HEK293 (cell line): ENCODE measurements at regions not wholly inside any gene's neighbourhood (a gene's known extent, or its start where the extent isn't known, plus 50 kb on each side); places are given as distances from the start of the nearest gene placed in this dataset.

Experiments
- CTCF ChIA-PET: fragments of 350-600 bp; formaldehyde crosslinking; extraction: SDS; loops from one replicate; lab custom pipeline; 2021; ENCODE audit warnings: antibody characterized with exemption; lab: Yijun Ruan, JAX
- POLR2A ChIA-PET: fragments of 300-600 bp; formaldehyde crosslinking; extraction: SDS; loops from one replicate; lab custom pipeline; 2020; ENCODE audit warnings: antibody characterized with exemption, inconsistent platforms; lab: Yijun Ruan, JAX
- H3K27ac ChIP-seq: fragments of 200-500 bp; sonication (Bioruptor generic); 2 replicates; pipeline ENCODE4 v1.5.1; 2014; ENCODE audit warnings: low read depth, low read length, control low read depth, inconsistent platforms; ENCODE audit errors: extremely low read depth
- H3K36me3 ChIP-seq, 2 experiments: fragments of 200-500 bp in 1 of 2; sonication (Bioruptor generic) in 1 of 2; 1 replicate in 1 of 2; 2 replicates in 1 of 2; pipeline ENCODE4 v1.5.1; 2014 to 2017; ENCODE audit warnings: inconsistent platforms in 2 of 2, low read length in 2 of 2; ENCODE audit not compliant: control insufficient read depth in 2 of 2, insufficient read depth in 1 of 2
- H3K4me1 ChIP-seq: fragments of 200-500 bp; sonication (Bioruptor generic); 2 replicates; pipeline ENCODE4 v1.5.1; 2014; ENCODE audit warnings: mild to moderate bottlenecking, low read length, inconsistent platforms; ENCODE audit not compliant: control insufficient read depth, insufficient read depth
- H3K4me3 ChIP-seq: 2 replicates; pipeline ENCODE4 v1.5.1; 2011; ENCODE audit warnings: low read depth, mild to moderate bottlenecking, control low read depth, low read length, moderate library complexity
- H3K9me3 ChIP-seq: fragments of 200-500 bp; sonication (Bioruptor generic); 2 replicates; pipeline ENCODE4 v1.5.1; 2014; ENCODE audit warnings: low read depth, low read length, inconsistent platforms; ENCODE audit not compliant: control insufficient read depth, insufficient read depth
- HOXD13 ChIP-seq: sonication (generic); formaldehyde crosslinking; IDR thresholded peaks from 2 replicates; pipeline ENCODE4 v1.8.0; 2022; ENCODE audit warnings: missing genetic modification reagents, borderline replicate concordance
- KLF10 ChIP-seq: fragments of 450-650 bp; IDR thresholded peaks from 2 replicates; pipeline ENCODE4 v1.5.1; 2018; ENCODE audit warnings: missing biosample characterization, mild to moderate bottlenecking, missing genetic modification characterization
- TSHZ1 ChIP-seq: fragments of 450-650 bp; formaldehyde crosslinking; IDR thresholded peaks from 2 replicates; pipeline ENCODE4 v1.5.1; 2016; ENCODE audit warnings: missing biosample characterization, missing genetic modification characterization, borderline replicate concordance
- ZIC2 ChIP-seq: fragments of 450-650 bp; formaldehyde crosslinking; IDR thresholded peaks from 2 replicates; pipeline ENCODE4 v1.5.1; 2016; ENCODE audit warnings: missing biosample characterization, missing genetic modification characterization
- ZNF10 ChIP-seq: fragments of 450-650 bp; formaldehyde crosslinking; IDR thresholded peaks from 2 replicates; pipeline ENCODE4 v1.5.1; 2017; ENCODE audit warnings: missing biosample characterization, missing genetic modification characterization
- ZNF121 ChIP-seq: fragments of 450-650 bp; formaldehyde crosslinking; IDR thresholded peaks from 2 replicates; pipeline ENCODE4 v1.5.1; 2016; ENCODE audit warnings: missing biosample characterization, missing genetic modification characterization
- ZNF404 ChIP-seq: fragments of 450-650 bp; formaldehyde crosslinking; IDR thresholded peaks from 2 replicates; pipeline ENCODE4 v1.5.1; 2017; ENCODE audit warnings: missing biosample characterization, missing genetic modification characterization
- ZNF423 ChIP-seq: fragments of 450-650 bp; formaldehyde crosslinking; IDR thresholded peaks from 2 replicates; pipeline ENCODE4 v1.5.1; 2016; ENCODE audit warnings: missing biosample characterization, missing genetic modification characterization
- ZNF473 ChIP-seq: fragments of 450-650 bp; formaldehyde crosslinking; IDR thresholded peaks from 2 replicates; pipeline ENCODE4 v1.5.1; 2017; ENCODE audit warnings: missing biosample characterization, missing genetic modification characterization
- ZNF660 ChIP-seq: fragments of 450-650 bp; IDR thresholded peaks from 2 replicates; pipeline ENCODE4 v1.5.1; 2018; ENCODE audit warnings: missing biosample characterization, mild to moderate bottlenecking, missing genetic modification characterization
- ZNF776 ChIP-seq: fragments of 450-650 bp; formaldehyde crosslinking; IDR thresholded peaks from 2 replicates; pipeline ENCODE4 v1.5.0; 2017; ENCODE audit warnings: missing biosample characterization, missing genetic modification characterization, borderline replicate concordance
- ZNF792 ChIP-seq: fragments of 450-650 bp; formaldehyde crosslinking; IDR thresholded peaks from 2 replicates; pipeline ENCODE4 v1.5.1; 2016; ENCODE audit warnings: missing biosample characterization, missing genetic modification characterization
- ZNF830 ChIP-seq: fragments of 450-650 bp; IDR thresholded peaks from 2 replicates; pipeline ENCODE4 v1.5.0; 2018; ENCODE audit warnings: missing biosample characterization, missing genetic modification characterization, low read depth, mild to moderate bottlenecking, moderate library complexity
- ZSCAN16 ChIP-seq: fragments of 450-650 bp; formaldehyde crosslinking; IDR thresholded peaks from 2 replicates; pipeline ENCODE4 v1.5.1; 2016; ENCODE audit warnings: missing biosample characterization, missing genetic modification characterization
- TF ChIP-seq, protein P1 (sequence below): fragments of 450-650 bp; formaldehyde crosslinking; conservative IDR thresholded peaks from 2 replicates; pipeline ENCODE4 v1.5.1; 2016; ENCODE audit warnings: low read depth, missing biosample characterization, missing genetic modification characterization
- TF ChIP-seq, protein P2 (sequence below): fragments of 450-650 bp; formaldehyde crosslinking; IDR thresholded peaks from 2 replicates; pipeline ENCODE4 v1.5.1; 2016; ENCODE audit warnings: missing biosample characterization, missing genetic modification characterization
- TF ChIP-seq, protein P3 (sequence below): fragments of 450-650 bp; formaldehyde crosslinking; IDR thresholded peaks from 2 replicates; pipeline ENCODE4 v1.5.1; 2017; ENCODE audit warnings: missing biosample characterization, mild to moderate bottlenecking, missing genetic modification characterization, moderate library complexity
- TF ChIP-seq, protein P4 (sequence below): fragments of 450-650 bp; formaldehyde crosslinking; IDR thresholded peaks from 2 replicates; pipeline ENCODE4 v1.5.1; 2016; ENCODE audit warnings: missing biosample characterization, missing genetic modification characterization
- TF ChIP-seq, protein P5 (sequence below): fragments of 450-650 bp; formaldehyde crosslinking; IDR thresholded peaks from 2 replicates; pipeline ENCODE4 v1.5.1; 2016; ENCODE audit warnings: missing biosample characterization, missing genetic modification characterization

DNA sequence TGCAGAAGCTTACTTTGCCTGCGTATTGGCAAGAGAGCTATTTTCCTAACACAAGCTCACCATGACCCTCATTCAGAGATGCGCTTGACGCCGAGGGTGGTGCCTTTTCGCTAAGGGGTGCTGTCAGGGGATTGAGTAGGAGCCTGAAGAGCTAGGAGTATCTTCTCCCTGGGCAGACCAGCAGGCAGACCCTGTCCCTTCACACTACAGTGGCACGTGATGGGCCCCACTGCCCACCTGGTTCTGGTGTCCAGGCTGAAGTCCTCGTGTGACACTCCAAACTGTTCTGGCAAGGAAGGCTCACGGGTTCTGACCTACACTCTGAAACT lies 198.3 kb downstream of the AUH start (continued):
- TF ChIP-seq TSHZ1 (tag by site-specific recombination) (no peak), ZIC2 (tag by site-specific recombination) (no peak)
- TF ChIP-seq, all 188 proteins: peak for 0

DNA sequence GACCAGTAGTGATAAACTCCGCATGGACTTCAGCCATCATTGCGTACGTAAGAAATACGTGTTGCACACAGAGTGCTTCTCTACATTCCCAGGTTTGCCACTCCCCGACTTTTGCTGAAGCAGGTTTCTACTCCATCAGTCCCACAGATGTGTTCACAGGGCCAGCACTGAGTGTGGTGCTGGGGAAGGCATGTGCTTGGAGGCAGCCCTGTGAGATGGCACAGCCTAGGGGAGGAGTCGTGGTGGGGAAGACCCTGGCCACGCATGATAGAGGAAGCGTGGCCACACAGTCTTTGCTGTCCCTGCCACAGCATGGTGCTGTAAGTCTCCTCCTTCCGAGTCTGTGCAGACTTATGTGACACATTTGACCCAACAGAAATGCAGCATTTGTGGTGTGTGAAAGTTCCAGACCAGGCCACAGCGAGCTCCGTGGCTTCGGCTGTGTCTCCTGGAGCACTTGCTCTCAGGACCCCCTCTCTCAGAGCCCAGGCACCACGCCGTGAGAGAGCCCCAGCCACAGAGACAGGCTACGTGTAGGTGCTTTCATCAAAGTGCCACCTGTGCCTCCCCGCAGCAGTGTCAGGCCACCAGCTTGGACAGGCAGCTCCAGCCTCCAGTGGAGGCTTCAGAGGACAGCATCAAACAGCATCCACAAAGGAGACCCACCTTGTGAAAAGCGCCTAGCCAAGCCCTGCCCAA lies 197.8 kb downstream of the AUH start:
- Histone ChIP-seq H3K9me3 (no peaks in the 10 kb centered on the region), H3K36me3 (no peaks in the 10 kb centered on the region), H3K4me1 (no peaks in the 10 kb centered on the region; the same call in 1 of the 2 replicates), H3K27ac (no peak overlapping the region), H3K4me3 (no peak overlapping the region)
- POLR2A ChIA-PET, result interaction anchor here (1.0 kb wide), 1 partner anchor 64 kb away, joined by 5 read pairs; no protein-coding TSS in a partner anchor
- CTCF ChIA-PET, result interaction anchor here (1.5 kb wide), 1 partner anchor 74 kb away, joined by 4 read pairs; no protein-coding TSS in a partner anchor
- TF ChIP-seq, protein P1, sequence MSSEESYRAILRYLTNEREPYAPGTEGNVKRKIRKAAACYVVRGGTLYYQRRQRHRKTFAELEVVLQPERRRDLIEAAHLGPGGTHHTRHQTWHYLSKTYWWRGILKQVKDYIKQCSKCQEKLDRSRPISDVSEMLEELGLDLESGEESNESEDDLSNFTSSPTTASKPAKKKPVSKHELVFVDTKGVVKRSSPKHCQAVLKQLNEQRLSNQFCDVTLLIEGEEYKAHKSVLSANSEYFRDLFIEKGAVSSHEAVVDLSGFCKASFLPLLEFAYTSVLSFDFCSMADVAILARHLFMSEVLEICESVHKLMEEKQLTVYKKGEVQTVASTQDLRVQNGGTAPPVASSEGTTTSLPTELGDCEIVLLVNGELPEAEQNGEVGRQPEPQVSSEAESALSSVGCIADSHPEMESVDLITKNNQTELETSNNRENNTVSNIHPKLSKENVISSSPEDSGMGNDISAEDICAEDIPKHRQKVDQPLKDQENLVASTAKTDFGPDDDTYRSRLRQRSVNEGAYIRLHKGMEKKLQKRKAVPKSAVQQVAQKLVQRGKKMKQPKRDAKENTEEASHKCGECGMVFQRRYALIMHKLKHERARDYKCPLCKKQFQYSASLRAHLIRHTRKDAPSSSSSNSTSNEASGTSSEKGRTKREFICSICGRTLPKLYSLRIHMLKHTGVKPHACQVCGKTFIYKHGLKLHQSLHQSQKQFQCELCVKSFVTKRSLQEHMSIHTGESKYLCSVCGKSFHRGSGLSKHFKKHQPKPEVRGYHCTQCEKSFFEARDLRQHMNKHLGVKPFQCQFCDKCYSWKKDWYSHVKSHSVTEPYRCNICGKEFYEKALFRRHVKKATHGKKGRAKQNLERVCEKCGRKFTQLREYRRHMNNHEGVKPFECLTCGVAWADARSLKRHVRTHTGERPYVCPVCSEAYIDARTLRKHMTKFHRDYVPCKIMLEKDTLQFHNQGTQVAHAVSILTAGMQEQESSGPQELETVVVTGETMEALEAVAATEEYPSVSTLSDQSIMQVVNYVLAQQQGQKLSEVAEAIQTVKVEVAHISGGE, result no peak
- TF ChIP-seq ZNF473 (no peak), ZNF776 (tag by site-specific recombination) (no peak), ZNF792 (no peak), ZNF660 (tag by site-specific recombination) (no peak), ZNF423 (tag by site-specific recombination) (no peak), ZNF830 (no peak), ZSCAN16 (tag by site-specific recombination) (no peak), HOXD13 (CRISPR knock-in tag) (no peak), KLF10 (tag by site-specific recombination) (no peak), ZNF404 (tag by site-specific recombination) (no peak), ZNF121 (tag by site-specific recombination) (no peak), ZNF10 (tag by site-specific recombination) (no peak)
- TF ChIP-seq, protein P2, sequence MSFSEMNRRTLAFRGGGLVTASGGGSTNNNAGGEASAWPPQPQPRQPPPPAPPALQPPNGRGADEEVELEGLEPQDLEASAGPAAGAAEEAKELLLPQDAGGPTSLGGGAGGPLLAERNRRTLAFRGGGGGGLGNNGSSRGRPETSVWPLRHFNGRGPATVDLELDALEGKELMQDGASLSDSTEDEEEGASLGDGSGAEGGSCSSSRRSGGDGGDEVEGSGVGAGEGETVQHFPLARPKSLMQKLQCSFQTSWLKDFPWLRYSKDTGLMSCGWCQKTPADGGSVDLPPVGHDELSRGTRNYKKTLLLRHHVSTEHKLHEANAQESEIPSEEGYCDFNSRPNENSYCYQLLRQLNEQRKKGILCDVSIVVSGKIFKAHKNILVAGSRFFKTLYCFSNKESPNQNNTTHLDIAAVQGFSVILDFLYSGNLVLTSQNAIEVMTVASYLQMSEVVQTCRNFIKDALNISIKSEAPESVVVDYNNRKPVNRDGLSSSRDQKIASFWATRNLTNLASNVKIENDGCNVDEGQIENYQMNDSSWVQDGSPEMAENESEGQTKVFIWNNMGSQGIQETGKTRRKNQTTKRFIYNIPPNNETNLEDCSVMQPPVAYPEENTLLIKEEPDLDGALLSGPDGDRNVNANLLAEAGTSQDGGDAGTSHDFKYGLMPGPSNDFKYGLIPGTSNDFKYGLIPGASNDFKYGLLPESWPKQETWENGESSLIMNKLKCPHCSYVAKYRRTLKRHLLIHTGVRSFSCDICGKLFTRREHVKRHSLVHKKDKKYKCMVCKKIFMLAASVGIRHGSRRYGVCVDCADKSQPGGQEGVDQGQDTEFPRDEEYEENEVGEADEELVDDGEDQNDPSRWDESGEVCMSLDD (tag by site-specific recombination), result no peak
- TF ChIP-seq, protein P3, sequence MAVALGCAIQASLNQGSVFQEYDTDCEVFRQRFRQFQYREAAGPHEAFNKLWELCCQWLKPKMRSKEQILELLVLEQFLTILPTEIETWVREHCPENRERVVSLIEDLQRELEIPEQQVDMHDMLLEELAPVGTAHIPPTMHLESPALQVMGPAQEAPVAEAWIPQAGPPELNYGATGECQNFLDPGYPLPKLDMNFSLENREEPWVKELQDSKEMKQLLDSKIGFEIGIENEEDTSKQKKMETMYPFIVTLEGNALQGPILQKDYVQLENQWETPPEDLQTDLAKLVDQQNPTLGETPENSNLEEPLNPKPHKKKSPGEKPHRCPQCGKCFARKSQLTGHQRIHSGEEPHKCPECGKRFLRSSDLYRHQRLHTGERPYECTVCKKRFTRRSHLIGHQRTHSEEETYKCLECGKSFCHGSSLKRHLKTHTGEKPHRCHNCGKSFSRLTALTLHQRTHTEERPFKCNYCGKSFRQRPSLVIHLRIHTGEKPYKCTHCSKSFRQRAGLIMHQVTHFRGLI, result no peak
- TF ChIP-seq, protein P4, sequence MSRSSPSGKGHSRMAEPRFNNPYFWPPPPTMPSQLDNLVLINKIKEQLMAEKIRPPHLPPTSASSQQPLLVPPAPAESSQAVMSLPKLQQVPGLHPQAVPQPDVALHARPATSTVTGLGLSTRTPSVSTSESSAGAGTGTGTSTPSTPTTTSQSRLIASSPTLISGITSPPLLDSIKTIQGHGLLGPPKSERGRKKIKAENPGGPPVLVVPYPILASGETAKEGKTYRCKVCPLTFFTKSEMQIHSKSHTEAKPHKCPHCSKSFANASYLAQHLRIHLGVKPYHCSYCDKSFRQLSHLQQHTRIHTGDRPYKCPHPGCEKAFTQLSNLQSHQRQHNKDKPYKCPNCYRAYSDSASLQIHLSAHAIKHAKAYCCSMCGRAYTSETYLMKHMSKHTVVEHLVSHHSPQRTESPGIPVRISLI (tag by site-specific recombination), result no peak
- TF ChIP-seq, protein P5, sequence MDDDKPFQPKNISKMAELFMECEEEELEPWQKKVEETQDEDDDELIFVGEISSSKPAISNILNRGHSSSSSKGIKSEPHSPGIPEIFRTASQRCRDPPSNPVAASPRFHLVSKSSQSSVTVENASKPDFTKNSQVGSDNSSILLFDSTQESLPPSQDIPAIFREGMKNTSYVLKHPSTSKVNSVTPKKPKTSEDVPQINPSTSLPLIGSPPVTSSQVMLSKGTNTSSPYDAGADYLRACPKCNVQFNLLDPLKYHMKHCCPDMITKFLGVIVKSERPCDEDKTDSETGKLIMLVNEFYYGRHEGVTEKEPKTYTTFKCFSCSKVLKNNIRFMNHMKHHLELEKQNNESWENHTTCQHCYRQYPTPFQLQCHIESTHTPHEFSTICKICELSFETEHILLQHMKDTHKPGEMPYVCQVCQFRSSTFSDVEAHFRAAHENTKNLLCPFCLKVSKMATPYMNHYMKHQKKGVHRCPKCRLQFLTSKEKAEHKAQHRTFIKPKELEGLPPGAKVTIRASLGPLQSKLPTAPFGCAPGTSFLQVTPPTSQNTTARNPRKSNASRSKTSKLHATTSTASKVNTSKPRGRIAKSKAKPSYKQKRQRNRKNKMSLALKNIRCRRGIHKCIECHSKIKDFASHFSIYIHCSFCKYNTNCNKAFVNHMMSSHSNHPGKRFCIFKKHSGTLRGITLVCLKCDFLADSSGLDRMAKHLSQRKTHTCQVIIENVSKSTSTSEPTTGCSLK, result no peak
